Neural cell (in vitro differentiated cells): ENCODE measurements at regions not wholly inside any gene's neighbourhood (a gene's known extent, or its start where the extent isn't known, plus 50 kb on each side); places are given as distances from the start of the nearest gene placed in this dataset.

Source experiments
- EZH2 ChIP-seq: fragments of 200-600, 300-800 bp; shearing (Covaris generic), sonication (generic); IDR thresholded peaks from 2 replicates; pipeline ENCODE4 v1.6.1; 2014; ENCODE audit warnings: antibody characterized with exemption, low read length, borderline replicate concordance, mild to moderate bottlenecking; ENCODE audit not compliant: insufficient read depth, poor library complexity, severe bottlenecking
- TF ChIP-seq, protein P1 (sequence below): fragments of 450-650 bp; IDR thresholded peaks from 2 replicates; pipeline ENCODE4 v1.5.1; 2014; ENCODE audit warnings: antibody characterized with exemption, mild to moderate bottlenecking, moderate library complexity; ENCODE audit not compliant: poor library complexity, severe bottlenecking

DNA sequence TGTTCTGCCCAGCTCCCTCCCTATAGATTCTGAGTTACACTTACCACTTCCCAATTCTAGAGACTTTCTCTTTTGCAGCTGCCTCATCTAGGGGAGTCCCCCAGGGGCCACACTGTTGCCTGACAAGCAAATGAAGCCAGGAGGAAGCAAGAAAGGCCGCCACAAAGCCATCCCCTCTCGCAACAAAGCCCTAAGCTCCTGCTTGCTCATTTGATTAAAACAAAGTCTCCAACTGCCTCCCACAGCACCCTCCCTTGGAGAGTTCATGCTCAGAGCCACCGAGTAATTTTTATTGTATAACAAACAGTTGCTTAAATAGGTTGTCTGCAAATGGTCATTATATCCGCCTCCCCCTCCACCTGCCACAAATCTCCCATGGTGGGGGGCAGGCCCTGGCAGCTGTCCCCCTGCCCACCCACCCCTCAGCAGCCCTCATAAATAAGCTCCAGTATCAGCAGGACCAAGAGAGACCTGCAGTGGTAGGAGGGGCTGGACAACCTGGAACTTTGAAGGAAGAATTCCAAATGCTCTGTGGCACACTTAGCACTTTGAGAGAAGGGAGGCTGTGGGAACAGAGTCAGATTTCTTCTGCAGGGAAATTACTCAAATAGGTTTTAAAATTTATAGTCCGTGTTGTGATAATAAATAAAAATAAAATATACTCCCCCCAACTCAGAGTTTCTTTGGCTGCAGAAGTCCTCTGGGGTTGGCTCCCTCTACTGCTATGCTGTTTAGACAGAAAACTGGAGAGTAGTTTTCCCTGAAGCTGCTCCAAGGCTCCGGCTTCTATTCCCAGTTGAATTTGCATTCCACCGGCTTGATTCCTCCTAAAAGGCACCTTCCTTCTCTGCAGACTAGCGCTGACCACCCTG lies 237.5 kb downstream of the TTLL7 start:
- TF ChIP-seq, protein P1, sequence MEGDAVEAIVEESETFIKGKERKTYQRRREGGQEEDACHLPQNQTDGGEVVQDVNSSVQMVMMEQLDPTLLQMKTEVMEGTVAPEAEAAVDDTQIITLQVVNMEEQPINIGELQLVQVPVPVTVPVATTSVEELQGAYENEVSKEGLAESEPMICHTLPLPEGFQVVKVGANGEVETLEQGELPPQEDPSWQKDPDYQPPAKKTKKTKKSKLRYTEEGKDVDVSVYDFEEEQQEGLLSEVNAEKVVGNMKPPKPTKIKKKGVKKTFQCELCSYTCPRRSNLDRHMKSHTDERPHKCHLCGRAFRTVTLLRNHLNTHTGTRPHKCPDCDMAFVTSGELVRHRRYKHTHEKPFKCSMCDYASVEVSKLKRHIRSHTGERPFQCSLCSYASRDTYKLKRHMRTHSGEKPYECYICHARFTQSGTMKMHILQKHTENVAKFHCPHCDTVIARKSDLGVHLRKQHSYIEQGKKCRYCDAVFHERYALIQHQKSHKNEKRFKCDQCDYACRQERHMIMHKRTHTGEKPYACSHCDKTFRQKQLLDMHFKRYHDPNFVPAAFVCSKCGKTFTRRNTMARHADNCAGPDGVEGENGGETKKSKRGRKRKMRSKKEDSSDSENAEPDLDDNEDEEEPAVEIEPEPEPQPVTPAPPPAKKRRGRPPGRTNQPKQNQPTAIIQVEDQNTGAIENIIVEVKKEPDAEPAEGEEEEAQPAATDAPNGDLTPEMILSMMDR = no peak
- no peak for TF ChIP-seq EZH2
